GM20431 (cell line): ENCODE measurements at regions not wholly inside any gene's neighbourhood (a gene's known extent, or its start where the extent isn't known, plus 50 kb on each side); places are given as distances from the start of the nearest gene placed in this dataset.
"Not testable (repeated sequence)": the region's sequence is repeated elsewhere in the genome, so short reads cannot be mapped to it uniquely, and the experiment has no call there.

ENCODE experiments used
- in situ Hi-C: fragments of 300-500 bp; cut with MseI, MboI; formaldehyde crosslinking; loops from one replicate; pipeline ENCODE4 v1.15.0; 2020; ENCODE audit warnings: low sequenced_read_pairs; ENCODE audit not compliant: unreplicated experiment

- in situ Hi-C loops: no loop called here
These were observed 94.1 kb downstream of the TENT5C start for GRCh38 chr1:117699953-117700352.

GRCh38 chr1:117702654-117703053 is 96.8 kb downstream of the TENT5C start:
- in situ Hi-C loops: no loop called here

- in situ Hi-C loops: no loop called here
These were observed 101.5 kb downstream of the TENT5C start for GRCh38 chr1:117707371-117707770.

GRCh38 chr1:117708323-117709248 is 102.7 kb downstream of the TENT5C start:
- in situ Hi-C loops: no loop called here

GRCh38 chr1:117709249-117709691 is 103.4 kb downstream of the TENT5C start:
- in situ Hi-C loops: no loop called here

GRCh38 chr1:117710710-117711109 is 104.9 kb downstream of the TENT5C start:
- in situ Hi-C loops: no loop called here

GRCh38 chr1:117712621-117713020 is 106.8 kb downstream of the TENT5C start:
- in situ Hi-C loops: no loop called here

- in situ Hi-C loops: no loop called here
These were observed 108.7 kb downstream of the TENT5C start for GRCh38 chr1:117714546-117714945.

- in situ Hi-C loops: not testable (repeated sequence)
These were observed 110.2 kb downstream of the TENT5C start for GRCh38 chr1:117716030-117716429.

GRCh38 chr1:117717980-117718379 is 112.1 kb downstream of the TENT5C start:
- in situ Hi-C loops: not testable (repeated sequence)

GRCh38 chr1:117718596-117718995 is 112.7 kb downstream of the TENT5C start:
- in situ Hi-C loops: not testable (repeated sequence)

- in situ Hi-C loops: no loop called here
These were observed 113.2 kb downstream of the TENT5C start for GRCh38 chr1:117719004-117719403.

GRCh38 chr1:117732065-117732797 is 126.4 kb downstream of the TENT5C start:
- in situ Hi-C loops: no loop called here

- in situ Hi-C loops: no loop called here
These were observed 127.1 kb downstream of the TENT5C start for GRCh38 chr1:117732956-117733355.

GRCh38 chr1:117734403-117734802 is 128.6 kb downstream of the TENT5C start:
- in situ Hi-C loops: no loop called here

GRCh38 chr1:117735045-117735992 is 129.5 kb downstream of the TENT5C start:
- in situ Hi-C loops: no loop called here

- in situ Hi-C loops: no loop called here
These were observed 133.7 kb downstream of the TENT5C start for GRCh38 chr1:117739504-117739903.

- in situ Hi-C loops: no loop called here
These were observed 134.6 kb downstream of the TENT5C start for GRCh38 chr1:117740496-117740895.

- in situ Hi-C loops: not testable (repeated sequence)
These were observed 140.7 kb downstream of the TENT5C start for GRCh38 chr1:117746565-117746964.

- in situ Hi-C loops: no loop called here
These were observed 141.8 kb downstream of the TENT5C start for GRCh38 chr1:117747605-117748004.
